Activated CD4-positive, alpha-beta T cell treated with anti-CD3 and anti-CD28 coated beads, Interleukin-2, amount 50 U/mL, for 24 hours (primary cell): ENCODE measurements at regions not wholly inside any gene's neighbourhood (a gene's known extent, or its start where the extent isn't known, plus 50 kb on each side); places are given as distances from the start of the nearest gene placed in this dataset.
"Not testable (repeated sequence)": the region's sequence is repeated elsewhere in the genome, so short reads cannot be mapped to it uniquely, and the experiment has no call there.

Source experiments
- DNase-seq, 2 donors: peaks; one replicate each; pipeline ENCODE4 v3.0.0-alpha.2; 2020; ENCODE audit warnings: low read depth in 1 of 2, low spot score in 1 of 2

DNA sequence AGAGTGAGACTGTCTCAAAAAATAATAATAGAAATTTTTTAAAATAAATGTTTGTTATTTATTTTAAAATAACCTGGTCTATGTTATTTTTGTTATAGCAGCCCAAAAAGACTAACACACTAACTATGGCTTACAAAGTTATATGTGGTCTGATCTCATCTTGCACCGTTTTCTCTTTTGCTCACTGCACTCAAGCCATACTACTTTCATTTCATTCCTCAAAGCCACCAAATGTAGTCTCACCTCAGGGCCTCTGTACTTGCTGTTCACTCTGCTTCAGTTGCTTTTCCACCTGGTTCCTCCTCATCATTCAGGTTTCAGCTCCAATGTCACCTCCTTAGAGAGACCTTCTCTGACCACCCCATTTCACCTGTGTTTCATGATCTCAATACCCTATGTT is 55.2 kb upstream of the MDM1 start:
- no peak for DNase-seq

DNA sequence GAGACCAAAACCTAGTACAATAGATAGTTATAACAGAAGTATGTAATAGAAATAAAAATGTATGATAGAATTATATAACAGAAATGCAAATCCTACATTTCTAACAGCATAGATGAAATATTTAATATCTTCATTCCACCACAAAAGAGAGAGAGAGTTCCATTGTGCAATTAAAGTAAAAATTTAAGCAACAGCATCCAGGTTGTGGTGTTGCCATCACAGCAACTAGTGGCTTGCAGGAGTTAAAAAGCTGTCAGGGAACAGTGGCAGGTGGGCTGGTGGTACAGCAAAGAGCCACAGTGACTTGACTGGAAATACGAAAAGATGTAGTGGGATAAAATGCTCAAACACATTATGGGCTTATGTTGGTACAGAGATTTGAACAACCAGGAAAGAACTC is 57.1 kb upstream of the MDM1 start:
- no peak for DNase-seq

DNA sequence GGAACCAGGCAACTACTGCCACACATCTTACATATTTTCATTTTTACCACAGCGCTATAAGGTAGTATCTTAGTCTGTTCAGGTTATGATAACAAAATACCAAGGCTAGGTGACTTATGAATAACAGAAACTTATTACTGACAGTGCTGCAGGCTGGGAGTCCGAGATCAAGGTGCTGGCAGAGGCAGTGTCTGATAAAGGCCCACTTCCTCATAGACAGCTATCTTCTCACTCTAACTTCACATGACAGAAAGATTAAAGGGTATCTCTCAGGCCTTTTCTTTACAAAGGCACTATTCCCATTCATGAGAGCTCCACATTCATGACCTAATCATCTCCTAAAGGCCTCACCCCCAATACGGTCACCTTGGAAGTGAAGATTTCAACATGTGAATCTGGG is 59.8 kb upstream of the MDM1 start:
- DNase-seq, result no peak

DNA sequence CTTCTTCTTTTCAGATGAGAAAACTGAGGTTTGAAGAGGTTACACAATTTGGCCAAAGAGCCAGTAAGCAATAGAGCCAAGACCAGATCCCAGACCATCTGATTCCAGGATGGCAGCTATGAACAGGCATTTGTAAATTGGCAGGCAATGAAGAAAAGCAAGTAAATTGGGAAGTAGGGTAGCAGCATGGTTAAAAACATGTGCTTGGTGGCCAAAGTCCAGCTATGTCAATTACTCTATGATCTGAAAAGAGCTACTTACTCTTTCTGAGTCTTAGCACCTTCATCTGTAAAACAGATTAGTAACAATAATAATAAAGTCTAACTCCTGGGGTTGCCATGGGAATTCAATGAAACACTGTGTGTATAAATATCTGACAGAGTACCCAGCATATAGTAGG is 60.2 kb upstream of the MDM1 start:
- no peak for DNase-seq

DNA sequence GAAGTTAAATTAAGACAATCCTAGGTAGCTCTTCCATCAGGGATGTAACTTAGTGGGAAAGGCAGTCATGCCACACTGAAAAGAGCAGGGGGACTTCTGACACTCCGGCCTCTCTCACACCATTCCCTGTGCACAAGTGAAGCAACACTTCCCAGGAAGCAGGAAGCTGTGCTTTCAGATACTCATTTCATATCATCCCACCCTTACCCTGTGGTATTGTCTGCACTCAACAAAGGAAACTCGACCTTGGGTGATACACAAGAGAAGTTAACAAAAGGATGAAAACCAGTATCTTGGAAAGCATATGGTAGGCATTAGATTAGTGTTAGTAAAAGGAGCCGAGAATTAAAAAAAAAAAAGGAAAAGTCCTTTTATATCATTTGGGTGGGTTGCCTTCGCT is 61.3 kb upstream of the MDM1 start:
- DNase-seq, result no peak

DNA sequence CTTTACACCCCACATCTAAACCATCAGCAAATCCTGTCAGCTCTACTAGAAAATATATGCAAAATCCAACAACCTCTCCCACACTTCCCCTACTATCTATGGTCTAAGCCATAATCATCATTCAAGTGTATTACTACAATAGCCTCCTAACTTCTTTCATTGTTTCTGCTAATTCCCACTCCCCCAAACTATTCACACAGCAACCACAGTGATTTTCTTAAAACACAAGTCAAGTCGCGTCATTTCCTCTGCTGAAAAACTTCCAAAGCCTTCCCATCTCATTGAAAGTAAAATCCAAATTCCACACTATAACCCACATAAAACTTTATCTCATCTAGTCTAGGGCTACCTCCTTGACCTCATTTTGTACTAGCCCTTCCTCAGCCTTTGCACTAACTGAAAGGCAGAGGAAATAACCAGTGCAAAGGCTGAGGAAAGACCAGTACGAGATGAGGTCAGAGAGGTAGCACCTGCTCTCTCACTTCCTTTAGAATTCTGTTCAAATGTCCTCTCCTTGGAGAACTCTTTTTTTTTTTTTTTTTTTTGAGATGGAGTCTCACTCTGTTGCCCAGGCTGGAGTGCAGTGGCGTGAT is 65.5 kb upstream of the MDM1 start:
- no peak for DNase-seq

DNA sequence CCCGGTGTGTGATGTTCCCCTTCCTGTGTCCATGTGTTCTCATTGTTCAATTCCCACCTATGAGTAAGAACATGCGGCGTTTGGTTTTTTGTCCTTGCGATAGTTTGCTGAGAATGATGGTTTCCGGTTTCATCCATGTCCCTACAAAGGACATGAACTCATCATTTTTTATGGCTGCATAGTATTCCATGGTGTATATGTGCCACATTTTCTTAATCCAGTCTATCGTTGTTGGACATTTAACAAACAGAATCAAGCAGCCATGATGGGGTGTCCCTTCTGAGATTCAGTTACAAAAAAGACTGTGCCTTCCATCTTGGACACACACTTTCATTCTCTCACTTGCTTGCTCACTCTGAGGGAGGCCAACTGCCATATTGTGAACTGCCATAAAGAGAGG is 66.5 kb upstream of the MDM1 start:
- not testable (repeated sequence) for DNase-seq

DNA sequence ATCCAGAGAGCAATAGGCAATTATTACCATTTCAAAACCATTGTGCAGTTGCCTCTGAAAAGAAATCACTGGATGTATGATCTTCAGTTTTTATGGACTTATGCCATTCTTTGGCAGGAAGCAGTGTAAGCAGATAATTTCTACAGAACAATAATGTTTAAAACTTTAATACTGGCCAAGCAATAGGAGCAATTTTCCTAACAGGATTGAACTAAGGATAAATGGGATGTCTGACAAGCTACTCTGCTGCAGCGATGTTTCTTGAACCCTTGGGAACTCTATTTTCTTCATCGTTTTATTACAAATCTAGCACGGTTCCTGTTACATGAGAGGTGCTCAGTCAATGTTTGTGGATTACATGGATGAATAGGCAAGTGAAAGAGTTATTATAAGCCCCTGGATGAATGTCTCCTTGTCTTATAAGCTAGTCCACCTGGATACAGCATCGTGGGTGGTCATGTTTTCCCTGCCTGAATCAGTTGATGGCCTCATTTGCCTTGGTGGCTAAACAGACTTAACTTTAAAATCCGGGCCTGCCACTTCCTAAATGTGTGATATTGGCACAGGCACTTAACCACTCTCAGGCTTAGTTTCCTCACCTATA is 68.2 kb upstream of the MDM1 start:
- DNase-seq, result no peak

DNA sequence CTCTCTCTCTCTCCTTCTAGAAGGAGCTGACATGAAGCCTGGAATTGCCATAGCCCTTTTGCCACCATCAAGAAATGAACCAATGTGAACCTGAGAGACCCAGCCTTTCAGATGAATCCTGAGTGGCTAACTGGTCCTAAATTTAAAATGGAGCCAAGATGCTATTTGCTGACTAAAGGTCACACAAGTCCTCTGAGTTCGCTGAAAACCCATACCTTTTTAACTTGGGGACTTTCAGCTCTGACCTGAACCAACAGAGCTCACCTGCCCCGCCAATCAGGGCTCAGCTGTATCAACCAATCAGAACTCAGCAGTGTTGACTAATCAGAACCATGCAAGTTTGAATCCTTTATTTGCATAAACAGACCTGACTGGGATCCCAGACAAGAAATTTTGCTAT is 70.3 kb upstream of the MDM1 start:
- DNase-seq, result no peak

DNA sequence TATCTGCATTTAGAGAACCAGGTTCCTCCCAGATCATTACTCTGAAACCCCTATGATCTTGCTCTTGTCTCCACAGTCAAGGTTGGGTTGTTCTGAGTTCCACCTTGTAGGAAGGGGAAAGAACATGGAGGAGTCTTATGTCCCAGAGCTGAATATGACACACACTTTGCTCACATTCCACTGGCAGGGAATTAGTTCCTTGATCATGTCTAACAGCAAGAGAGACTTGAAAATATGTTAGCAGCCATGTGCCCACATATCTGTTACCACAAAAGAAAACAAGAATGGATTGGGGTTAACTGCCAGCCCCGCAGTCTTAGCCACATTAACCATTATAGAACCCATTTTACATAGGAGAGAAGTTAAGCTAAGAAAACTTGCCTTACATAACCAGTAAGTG is 71.1 kb upstream of the MDM1 start:
- DNase-seq, result no peak

DNA sequence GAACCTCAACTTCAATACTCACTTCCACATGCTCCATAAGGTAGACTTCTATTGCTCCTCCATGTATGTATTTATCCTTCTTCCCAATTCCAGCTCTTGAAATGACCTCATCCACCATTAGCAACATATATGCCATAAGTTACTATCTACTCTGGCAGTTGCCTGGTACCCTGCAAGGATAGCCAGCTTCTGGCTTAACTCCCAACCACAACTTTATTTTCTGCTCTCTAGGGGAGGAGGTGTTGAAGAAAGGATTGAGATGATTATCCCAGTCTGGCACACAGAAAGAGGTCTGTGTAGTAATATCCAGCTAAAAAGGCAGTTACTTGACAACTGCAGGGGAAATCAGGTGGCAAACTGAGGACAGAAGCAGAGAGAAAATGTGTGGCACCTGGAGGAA is 71.5 kb upstream of the MDM1 start:
- no peak for DNase-seq

DNA sequence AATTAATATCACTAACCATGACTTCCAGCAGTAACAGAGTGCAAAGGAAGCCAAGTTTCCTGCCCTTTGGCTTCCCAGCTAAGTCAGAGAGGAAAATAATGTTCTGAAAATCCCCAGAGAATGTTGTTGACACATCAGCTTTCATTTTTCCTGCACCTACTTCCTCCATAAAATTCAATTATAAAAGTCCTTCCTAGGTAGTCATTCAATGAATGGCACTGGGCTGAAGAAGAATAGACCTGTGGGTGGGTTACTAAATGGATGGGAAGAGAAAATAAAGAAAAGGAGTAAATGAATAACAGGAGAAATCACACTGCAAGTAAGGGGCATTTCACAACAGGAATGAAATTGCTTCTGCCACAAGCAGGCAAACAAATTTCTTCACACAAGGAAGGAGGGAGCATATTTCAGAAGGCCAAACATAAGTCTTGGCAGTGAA is 73.2 kb upstream of the MDM1 start:
- no peak for DNase-seq

DNA sequence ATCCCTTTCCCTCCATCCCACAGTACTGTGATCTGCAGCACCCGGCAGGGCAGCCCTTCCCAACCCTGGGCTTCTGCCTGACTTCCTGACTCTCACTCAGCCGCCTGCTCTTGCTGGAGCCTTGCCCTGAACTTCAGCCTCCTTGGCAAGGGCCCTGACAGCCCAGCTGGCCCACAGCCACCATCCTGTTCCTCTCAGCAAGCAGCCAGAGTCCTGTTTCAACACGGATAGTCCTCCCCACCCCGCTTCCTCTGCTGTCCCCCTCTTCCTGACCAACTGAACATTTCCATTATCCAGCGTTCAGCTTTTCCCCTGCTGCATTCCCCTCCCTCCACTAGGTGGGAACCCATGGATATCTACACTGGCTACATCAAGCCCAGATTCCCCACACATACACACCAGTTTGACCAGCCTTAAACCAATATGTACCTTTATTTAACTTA is 74.0 kb upstream of the MDM1 start:
- no peak for DNase-seq

DNA sequence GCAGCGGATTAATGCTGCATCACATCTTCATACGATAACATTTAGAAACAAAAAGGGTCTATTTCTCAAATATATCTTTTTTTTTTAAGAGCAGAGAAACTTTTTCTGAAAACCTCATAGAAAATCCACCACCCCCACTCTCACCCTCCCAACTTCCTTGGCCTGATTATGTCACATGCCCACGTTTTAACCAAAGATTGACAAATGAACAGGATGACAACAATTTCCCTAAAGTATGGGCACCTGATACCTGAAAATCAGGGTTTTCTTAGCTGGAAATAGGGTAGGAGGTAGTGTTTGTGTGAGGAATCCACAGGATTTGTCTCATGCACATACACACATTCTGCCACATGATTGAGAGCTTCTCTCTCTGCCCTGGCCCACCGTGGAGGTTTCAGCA is 74.7 kb upstream of the MDM1 start:
- no peak for DNase-seq

DNA sequence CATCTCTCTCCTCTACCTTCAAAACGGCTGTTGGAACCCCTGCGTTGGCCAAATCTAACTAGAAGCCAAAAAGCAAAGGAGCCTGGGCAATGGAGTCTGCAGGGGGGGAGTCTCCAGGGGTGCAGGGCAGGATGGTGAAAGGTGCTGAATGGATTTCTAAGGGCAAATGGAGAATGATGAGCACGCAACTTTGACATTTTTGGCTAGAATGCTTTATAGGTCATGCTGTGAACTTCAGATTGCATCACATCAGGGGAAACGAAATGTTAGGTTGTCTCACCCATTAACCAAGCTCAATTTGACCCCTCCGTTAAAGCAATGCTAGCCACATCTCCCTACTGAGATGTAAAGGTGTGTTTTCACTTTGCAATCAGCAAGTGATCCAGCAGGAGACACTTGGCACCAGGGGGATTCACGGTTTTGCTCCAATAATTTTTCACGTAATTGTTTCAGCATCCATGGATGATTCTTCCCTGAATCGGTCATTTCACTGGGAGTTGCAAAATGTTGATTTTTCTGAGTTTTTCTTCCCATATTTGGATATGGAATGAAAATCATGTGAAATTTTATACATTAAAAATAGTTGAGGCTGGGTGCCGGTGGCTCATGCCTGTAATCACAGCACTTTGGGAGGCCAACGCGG is 78.0 kb upstream of the MDM1 start:
- no peak for DNase-seq

DNA sequence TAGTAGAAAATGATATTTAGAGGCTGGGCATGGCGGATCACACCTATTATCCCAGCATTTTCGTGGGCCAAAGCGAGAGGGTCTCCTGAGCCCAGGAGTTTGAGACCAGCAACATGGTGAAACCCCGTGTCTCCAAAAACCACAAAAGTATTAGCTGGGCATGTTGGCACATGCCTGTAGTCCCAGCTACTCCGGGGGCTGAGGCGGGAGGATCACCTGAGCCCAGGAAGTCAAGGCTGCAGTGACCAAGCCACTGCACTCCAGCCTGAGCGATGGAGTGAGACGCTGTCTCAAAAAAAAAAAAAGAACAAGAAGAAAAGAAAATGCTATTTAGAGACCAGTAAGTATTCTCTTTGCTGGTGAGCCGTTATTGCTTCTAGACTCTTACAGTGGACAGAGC is 79.2 kb upstream of the MDM1 start:
- no peak for DNase-seq

DNA sequence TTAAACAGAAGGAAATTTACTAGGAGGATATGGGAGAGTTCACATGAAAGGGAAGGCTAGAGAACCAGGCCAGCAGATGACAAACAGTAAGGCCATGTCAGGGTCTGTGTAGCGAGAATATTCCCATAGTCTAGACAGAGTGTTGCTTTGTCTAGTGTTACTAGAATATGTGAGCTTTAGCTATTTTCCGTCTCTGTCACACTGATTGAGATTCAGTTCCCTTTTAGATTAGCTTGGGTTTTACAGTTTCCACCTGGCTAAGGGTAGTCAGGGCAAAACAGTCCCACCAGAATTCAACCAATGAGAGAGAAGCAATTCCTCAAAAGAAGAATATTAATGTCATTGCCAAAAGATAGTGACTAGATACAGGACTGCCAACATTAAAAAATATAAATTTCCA is 82.8 kb upstream of the MDM1 start:
- no peak for DNase-seq

DNA sequence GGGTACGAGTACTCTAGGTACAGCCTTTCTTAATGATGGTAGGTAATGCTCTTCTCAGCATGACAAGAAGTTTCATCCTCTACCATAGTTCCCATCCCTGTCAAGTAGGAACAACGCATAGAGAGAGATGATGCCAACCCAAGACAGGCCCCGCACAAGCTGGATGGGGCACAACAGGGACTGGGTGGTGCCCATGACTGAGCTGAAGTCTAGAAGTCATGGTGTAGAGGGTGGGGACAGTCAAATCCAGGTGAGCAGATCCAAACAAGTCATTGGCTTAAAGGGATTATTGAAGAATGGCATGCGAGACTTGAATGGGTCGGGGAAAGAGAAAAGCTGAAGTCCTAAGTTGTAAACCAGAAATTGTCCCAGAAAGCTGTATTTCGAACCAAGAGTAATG is 84.2 kb upstream of the MDM1 start:
- DNase-seq, result no peak

DNA sequence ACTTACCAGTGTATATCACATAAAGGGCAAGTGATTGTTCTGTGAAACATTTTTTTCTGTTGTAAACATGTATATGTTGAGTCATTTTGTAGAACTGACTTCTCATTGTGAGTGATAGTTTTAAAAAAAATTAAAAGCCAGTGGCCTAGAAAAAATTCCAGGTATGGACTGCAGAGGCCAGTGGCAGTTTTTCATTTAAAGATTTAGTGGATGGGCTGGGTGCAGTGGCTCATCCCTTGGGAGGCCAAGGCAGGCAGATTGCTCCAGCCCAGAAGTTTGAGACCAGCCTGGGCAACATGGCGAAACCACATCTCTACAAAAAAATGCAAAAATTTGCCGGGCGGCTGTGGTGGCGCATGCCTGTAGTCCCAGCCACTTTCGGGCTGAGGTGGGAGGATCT is 84.7 kb upstream of the MDM1 start:
- no peak for DNase-seq

DNA sequence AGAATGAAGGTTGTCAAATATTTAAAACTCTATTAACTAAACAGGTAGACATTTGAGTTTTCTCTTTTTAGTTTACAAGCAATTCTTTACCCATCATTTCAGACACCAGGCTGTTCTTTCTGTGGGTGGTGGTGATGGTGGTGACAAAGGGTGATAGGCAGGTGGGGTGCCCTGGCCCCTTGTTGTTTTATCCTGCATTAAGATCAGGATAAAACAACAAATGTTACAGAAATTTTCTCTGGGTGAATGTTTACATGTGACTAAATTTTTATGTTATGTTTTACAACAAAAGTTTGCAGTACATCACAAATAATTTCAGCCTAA is 85.9 kb upstream of the MDM1 start:
- no peak for DNase-seq

DNA sequence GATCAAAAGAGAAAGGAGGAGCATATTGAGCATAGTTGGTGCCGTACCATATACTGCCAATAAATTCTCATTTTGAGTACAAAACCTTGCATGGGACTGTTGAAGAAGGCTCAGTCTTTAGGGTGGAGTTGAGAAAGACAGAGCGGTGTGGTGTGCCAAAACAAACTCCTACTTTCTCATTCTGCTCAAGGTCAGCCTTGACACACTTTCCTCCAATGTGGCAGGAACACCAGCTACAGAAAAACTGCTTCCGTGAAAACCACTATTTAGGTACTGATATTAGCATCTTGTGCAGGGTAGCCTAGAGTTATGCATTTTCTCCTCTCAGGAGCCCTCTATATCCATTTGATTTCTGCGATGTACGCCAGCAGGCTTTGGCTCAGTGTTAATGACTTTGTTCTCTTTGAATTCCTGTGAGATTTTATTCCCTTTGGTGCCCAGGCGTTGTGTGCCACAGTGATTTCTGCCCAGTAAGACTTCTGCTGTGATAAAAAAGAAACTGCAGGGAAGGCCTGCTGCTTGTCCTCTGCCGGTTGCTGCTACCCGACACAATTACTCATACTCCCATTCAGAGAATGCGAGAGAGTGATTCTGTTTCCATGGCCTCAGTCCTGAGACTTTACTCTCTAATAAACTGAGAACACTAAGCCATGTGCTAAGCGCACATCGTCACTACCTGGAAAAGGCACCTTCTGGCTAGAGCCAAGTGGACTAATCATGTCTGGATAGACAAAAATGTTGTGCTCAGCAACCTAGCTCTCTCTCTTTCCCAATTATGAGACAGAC is 88.3 kb upstream of the MDM1 start:
- DNase-seq, result no peak

DNA sequence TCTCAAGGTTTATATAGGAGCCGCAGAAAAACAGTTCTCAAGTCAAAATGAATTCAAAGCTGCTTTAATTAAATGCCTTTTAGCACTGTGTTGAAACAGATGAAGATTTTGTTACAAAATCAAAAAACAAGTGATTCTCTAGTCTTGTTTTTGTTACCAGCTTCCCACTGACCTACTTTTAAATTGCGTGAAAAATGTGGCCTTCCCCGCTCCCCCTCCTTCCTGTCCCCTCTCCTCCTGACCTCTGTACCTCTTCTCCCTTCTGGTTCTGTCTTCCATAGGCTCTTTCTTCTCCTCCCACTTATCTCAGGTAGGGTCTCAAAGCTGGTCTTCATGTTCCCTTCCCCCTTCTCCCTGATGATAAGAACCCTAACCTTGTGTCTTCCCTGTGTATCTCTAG is 90.0 kb upstream of the MDM1 start:
- no peak for DNase-seq
